Brain microvascular endothelial cell (primary cell): ENCODE measurements at regions not wholly inside any gene's neighbourhood (a gene's known extent, or its start where the extent isn't known, plus 50 kb on each side); places are given as distances from the start of the nearest gene placed in this dataset.

Experiments
- DNase-seq: peaks from one replicate; pipeline ENCODE4 v3.0.0-alpha.2; 2020
- H3K27ac ChIP-seq: fragments of 250-450 bp; sonication (Bioruptor Pico); 2 replicates; pipeline ENCODE4 v1.5.1; 2020; ENCODE audit warnings: mild to moderate bottlenecking, moderate library complexity
- H3K27me3 ChIP-seq: fragments of 250-450 bp; sonication (Bioruptor Pico); replicated peaks from 2 replicates; pipeline ENCODE4 v1.5.1; 2020; ENCODE audit warnings: mild to moderate bottlenecking
- H3K36me3 ChIP-seq: fragments of 250-450 bp; sonication (Bioruptor Pico); replicated peaks from 2 replicates; pipeline ENCODE4 v1.5.1; 2020; ENCODE audit warnings: mild to moderate bottlenecking
- H3K4me3 ChIP-seq: 2 replicates; pipeline ENCODE4 v1.5.1; 2011; ENCODE audit warnings: low read depth, mild to moderate bottlenecking, control low read depth, low read length, moderate library complexity
- CTCF ChIP-seq: IDR thresholded peaks from 2 replicates; pipeline ENCODE4 v1.5.1; 2011; ENCODE audit warnings: low read depth, mild to moderate bottlenecking, moderate library complexity, low read length, control low read depth, inconsistent platforms; ENCODE audit errors: missing control alignments
- in situ Hi-C: cut with HindIII; loops from 2 replicates; pipeline ENCODE4 v1.10.0; 2017; ENCODE audit warnings: low sequenced_read_pairs, low pct_ligation_motif_present

GRCh38 chr7:21217365-21217764, 210.5 kb upstream of the SP4 start:
- TF ChIP-seq CTCF = no peak
- H3K36me3 ChIP-seq = no peaks in the 10 kb centered on the region
- no peak overlapping the region for H3K27ac ChIP-seq
- no peaks in the 10 kb centered on the region for H3K27me3 ChIP-seq
- DNase-seq = no peak
- no peak overlapping the region for H3K4me3 ChIP-seq
- in situ Hi-C loops = no loop called here

- no peak overlapping the region for H3K27ac ChIP-seq
- TF ChIP-seq CTCF = no peak
- in situ Hi-C loops = no loop called here
- no peak for DNase-seq
- H3K36me3 ChIP-seq = no peaks in the 10 kb centered on the region
- no peaks in the 10 kb centered on the region for H3K27me3 ChIP-seq
- no peak overlapping the region for H3K4me3 ChIP-seq
Observed at GRCh38 chr7:21218155-21218554, 209.7 kb upstream of the SP4 start.

GRCh38 chr7:21221130-21221529, 206.8 kb upstream of the SP4 start:
- no peak for TF ChIP-seq CTCF
- Histone ChIP-seq H3K27me3 (no peaks in the 10 kb centered on the region), H3K27ac (no peak overlapping the region), H3K4me3 (no peak overlapping the region), H3K36me3 (no peaks in the 10 kb centered on the region)
- no peak for DNase-seq
- in situ Hi-C loops = no loop called here

GRCh38 chr7:21238400-21239116, 189.3 kb upstream of the SP4 start:
- H3K36me3 ChIP-seq = no peaks in the 10 kb centered on the region
- no peak for TF ChIP-seq CTCF
- no peaks in the 10 kb centered on the region for H3K27me3 ChIP-seq
- DNase-seq = no peak
- H3K4me3 ChIP-seq = no peak overlapping the region
- no peak overlapping the region for H3K27ac ChIP-seq
- in situ Hi-C loops = no loop called here

GRCh38 chr7:21243265-21243664, 184.6 kb upstream of the SP4 start:
- Histone ChIP-seq H3K27ac (no peak overlapping the region), H3K27me3 (no peaks in the 10 kb centered on the region), H3K4me3 (no peak overlapping the region), H3K36me3 (no peaks in the 10 kb centered on the region)
- no peak for DNase-seq
- in situ Hi-C loops = no loop called here
- no peak for TF ChIP-seq CTCF
